ENCODE measurements at regions not wholly inside any gene's neighbourhood (a gene's known extent, or its start where the extent isn't known, plus 50 kb on each side); places are given as distances from the start of the nearest gene placed in this dataset.

DNA sequence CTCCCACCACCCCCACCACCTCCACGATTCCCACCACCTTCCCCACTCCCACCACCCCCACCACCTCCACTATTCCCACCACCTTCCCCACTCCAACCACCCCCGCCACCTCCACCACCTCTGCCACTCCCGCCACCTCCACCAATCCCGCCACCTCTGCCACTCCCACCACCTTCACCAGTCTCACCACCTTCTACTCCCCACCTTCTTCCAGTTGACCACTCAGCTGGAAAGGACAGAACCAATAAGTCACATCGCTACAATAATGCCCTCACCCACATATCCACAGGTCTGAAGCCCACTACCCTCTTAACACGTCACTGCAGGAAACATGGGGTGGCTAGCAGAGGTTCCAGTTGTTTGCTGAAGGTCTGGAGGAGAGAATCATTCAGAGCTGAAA, 93.5 kb upstream of the PAX2 start:
- H3K4me3 ChIP-seq (ENCODE audit: insufficient read depth, low read length, poor library complexity, severe bottlenecking), result no peak overlapping the region
- H3K9me2 ChIP-seq (replicated peaks; ENCODE audit: insufficient read depth, low read length), result no peaks in the 10 kb centered on the region
- H3K9ac ChIP-seq (ENCODE audit: low read length), result no peak overlapping the region
- no peak overlapping the region for H3K27ac ChIP-seq (ENCODE audit: low read depth, low read length)
- TF ChIP-seq, protein P1, sequence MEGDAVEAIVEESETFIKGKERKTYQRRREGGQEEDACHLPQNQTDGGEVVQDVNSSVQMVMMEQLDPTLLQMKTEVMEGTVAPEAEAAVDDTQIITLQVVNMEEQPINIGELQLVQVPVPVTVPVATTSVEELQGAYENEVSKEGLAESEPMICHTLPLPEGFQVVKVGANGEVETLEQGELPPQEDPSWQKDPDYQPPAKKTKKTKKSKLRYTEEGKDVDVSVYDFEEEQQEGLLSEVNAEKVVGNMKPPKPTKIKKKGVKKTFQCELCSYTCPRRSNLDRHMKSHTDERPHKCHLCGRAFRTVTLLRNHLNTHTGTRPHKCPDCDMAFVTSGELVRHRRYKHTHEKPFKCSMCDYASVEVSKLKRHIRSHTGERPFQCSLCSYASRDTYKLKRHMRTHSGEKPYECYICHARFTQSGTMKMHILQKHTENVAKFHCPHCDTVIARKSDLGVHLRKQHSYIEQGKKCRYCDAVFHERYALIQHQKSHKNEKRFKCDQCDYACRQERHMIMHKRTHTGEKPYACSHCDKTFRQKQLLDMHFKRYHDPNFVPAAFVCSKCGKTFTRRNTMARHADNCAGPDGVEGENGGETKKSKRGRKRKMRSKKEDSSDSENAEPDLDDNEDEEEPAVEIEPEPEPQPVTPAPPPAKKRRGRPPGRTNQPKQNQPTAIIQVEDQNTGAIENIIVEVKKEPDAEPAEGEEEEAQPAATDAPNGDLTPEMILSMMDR (IDR thresholded peaks at IDR 0.05; ENCODE audit: insufficient read depth, low read length, poor library complexity, severe bottlenecking), result no peak
- no peak for TF ChIP-seq EZH2phosphoT487 (conservative IDR thresholded peaks at IDR 0.05; ENCODE audit: low read length)
- no peak overlapping the region for H2AFZ ChIP-seq (ENCODE audit: low read depth, low read length, severe bottlenecking)
- H3K79me2 ChIP-seq (ENCODE audit: insufficient read depth, low read length), result no peaks in the 10 kb centered on the region
- H3K36me3 ChIP-seq (ENCODE audit: low read length), result no peaks in the 10 kb centered on the region
- no peaks in the 10 kb centered on the region for H3K27me3 ChIP-seq (ENCODE audit: low read length)
- H4K20me1 ChIP-seq (ENCODE audit: low read depth, low read length), result no peaks in the 10 kb centered on the region
- no peaks in the 10 kb centered on the region for H3K9me3 ChIP-seq (ENCODE audit: insufficient read depth, low read length)
- H3K4me2 ChIP-seq (ENCODE audit: low read depth, low read length, poor library complexity, severe bottlenecking), result no peak overlapping the region
- no peaks in the 10 kb centered on the region for H3F3A ChIP-seq (ENCODE audit: insufficient read depth)

DNA sequence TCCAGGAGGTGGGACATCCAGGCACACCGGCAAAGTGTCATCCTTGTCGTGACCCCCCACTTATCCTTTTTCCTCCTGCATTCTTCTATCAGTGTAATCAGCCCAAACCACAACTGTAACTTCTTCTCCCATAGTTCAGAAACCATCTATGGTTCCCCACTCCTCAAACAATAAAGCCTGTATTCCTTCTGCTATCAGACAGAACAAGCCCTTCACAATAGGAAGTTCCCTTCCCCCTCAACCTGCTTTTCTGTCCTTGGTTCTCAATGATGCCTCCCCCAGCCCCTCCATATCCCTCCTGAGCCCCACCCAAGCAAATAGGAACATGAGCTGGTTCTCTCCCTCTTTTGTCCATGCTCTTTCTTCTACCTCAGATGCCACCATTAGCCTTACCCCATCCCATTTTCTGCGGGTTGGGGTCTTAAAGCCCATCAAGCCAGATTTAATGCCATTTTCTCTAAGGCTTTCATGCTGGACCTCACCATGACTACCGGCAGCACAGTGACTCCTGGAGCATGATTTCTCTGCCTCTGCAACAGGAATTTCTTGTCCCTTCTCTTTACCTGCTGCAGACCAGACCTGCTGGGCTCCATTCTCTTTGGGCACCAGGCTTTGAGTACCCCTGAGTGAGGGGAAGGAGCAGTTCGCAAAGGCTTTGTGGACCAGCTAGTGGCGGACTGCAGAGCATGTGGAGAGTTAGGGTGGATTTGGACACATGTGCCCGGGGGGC, 92.8 kb upstream of the PAX2 start:
- Histone ChIP-seq H3F3A (ENCODE audit: insufficient read depth) (no peaks in the 10 kb centered on the region), H3K9ac (ENCODE audit: low read length) (no peak overlapping the region), H3K36me3 (ENCODE audit: low read length) (no peaks in the 10 kb centered on the region), H3K9me2 (replicated peaks; ENCODE audit: insufficient read depth, low read length) (no peaks in the 10 kb centered on the region), H3K27ac (ENCODE audit: low read depth, low read length) (no peak overlapping the region), H3K4me3 (ENCODE audit: insufficient read depth, low read length, poor library complexity, severe bottlenecking) (no peak overlapping the region), H3K27me3 (ENCODE audit: low read length) (no peaks in the 10 kb centered on the region), H4K20me1 (ENCODE audit: low read depth, low read length) (no peaks in the 10 kb centered on the region), H3K4me2 (ENCODE audit: low read depth, low read length, poor library complexity, severe bottlenecking) (no peak overlapping the region), H3K9me3 (ENCODE audit: insufficient read depth, low read length) (no peaks in the 10 kb centered on the region), H3K79me2 (ENCODE audit: insufficient read depth, low read length) (no peaks in the 10 kb centered on the region), H2AFZ (ENCODE audit: low read depth, low read length, severe bottlenecking) (no peak overlapping the region)
- TF ChIP-seq EZH2phosphoT487 (conservative IDR thresholded peaks at IDR 0.05; ENCODE audit: low read length), result no peak

DNA sequence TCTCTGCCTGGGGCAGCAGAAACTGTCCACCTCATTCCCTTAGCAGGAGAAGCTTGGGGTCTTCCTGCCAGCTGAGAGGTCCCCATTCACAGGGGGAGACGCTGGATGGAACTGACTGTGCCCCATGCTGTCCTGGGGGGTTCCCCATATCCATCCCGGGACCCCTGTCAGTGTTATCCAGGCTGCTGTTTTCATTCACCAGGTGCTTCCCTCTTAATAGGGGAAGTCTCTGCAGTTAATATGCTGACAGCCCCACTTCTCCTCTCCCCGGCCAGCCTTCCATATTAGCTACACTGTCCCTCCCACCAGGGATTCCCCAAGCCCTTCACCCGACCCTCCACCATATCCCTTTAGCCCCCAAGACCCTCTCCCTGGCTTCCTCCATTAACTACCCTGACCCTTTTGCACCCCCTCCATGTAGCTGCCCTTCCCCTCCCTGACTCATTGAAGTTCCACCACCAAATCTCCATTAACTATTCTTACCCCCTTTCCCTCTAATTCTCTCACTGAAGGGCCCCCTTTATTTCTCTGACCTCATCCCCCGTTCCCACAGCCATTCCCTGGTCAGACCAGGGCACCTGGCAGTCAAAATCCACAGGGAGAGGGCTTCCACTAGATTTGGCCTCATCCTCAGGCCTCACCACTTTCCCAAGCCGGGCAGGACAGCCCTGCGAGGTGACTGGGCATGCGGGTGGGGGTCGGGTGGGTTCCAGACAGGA, 92.0 kb upstream of the PAX2 start:
- Histone ChIP-seq H3K79me2 (ENCODE audit: insufficient read depth, low read length) (no peaks in the 10 kb centered on the region), H3K27me3 (ENCODE audit: low read length) (no peaks in the 10 kb centered on the region), H3K9me3 (ENCODE audit: insufficient read depth, low read length) (no peaks in the 10 kb centered on the region), H3K27ac (ENCODE audit: low read depth, low read length) (no peak overlapping the region), H3F3A (ENCODE audit: insufficient read depth) (no peaks in the 10 kb centered on the region), H3K4me2 (ENCODE audit: low read depth, low read length, poor library complexity, severe bottlenecking) (no peak overlapping the region), H2AFZ (ENCODE audit: low read depth, low read length, severe bottlenecking) (no peak overlapping the region), H3K4me3 (ENCODE audit: insufficient read depth, low read length, poor library complexity, severe bottlenecking) (no peak overlapping the region), H3K36me3 (ENCODE audit: low read length) (no peaks in the 10 kb centered on the region), H4K20me1 (ENCODE audit: low read depth, low read length) (no peaks in the 10 kb centered on the region), H3K9ac (ENCODE audit: low read length) (no peak overlapping the region), H3K9me2 (replicated peaks; ENCODE audit: insufficient read depth, low read length) (no peaks in the 10 kb centered on the region)
- TF ChIP-seq, protein P1 (IDR thresholded peaks at IDR 0.05; ENCODE audit: insufficient read depth, low read length, poor library complexity, severe bottlenecking), result no peak
- no peak for TF ChIP-seq EZH2phosphoT487 (conservative IDR thresholded peaks at IDR 0.05; ENCODE audit: low read length)
